Body of pancreas (tissue), 4 donors: ENCODE measurements at regions not wholly inside any gene's neighbourhood (a gene's known extent, or its start where the extent isn't known, plus 50 kb on each side); places are given as distances from the start of the nearest gene placed in this dataset.

ENCODE experiments used
- ATAC-seq: fragments of 150-250 bp; one replicate; pipeline ENCODE4 v1.9.1; 2016
- DNase-seq, 4 donors: peaks; one replicate each; pipeline ENCODE4 v3.0.0-alpha.2; 2019
- H3K27ac ChIP-seq, 4 donors: fragments of 200-600 bp; sonication (generic); 1 replicate in 3 of 4; 2 replicates in 1 of 4; pipeline versions ENCODE4 v1.5.1 to v1.6.1; 2016 to 2019; ENCODE audit warnings: mild to moderate bottlenecking in 1 of 4, mixed read lengths in 1 of 4, moderate library complexity in 1 of 4
- H3K27me3 ChIP-seq, 2 donors: fragments of 200-600 bp; sonication (generic); one replicate each; pipeline ENCODE4 v1.6.0; 2016; ENCODE audit warnings: mild to moderate bottlenecking in 1 of 2
- H3K36me3 ChIP-seq, 2 donors: fragments of 200-600 bp; sonication (generic); replicated peaks in 1 of 2; 2 replicates each; pipeline ENCODE4 v1.5.1; 2016; ENCODE audit warnings: low read depth in 2 of 2; ENCODE audit not compliant: insufficient read depth in 1 of 2
- H3K4me1 ChIP-seq: fragments of 200-600 bp; sonication (generic); one replicate; pipeline ENCODE4 v1.6.0; 2016
- H3K4me3 ChIP-seq, 2 donors: fragments of 200-600 bp; sonication (generic); 1 replicate in 1 of 2; 2 replicates in 1 of 2; pipeline ENCODE4 v1.5.1; 2016 to 2019
- H3K9me3 ChIP-seq, 3 donors: fragments of 200-600 bp; sonication (generic); 1 replicate in 2 of 3; 2 replicates in 1 of 3; pipeline ENCODE4 v1.5.1; 2016
- CTCF ChIP-seq, 7 experiments: fragments of 450-650 bp in 4 of 7; fragments of 200-600 bp in 3 of 7; sonication (generic) in 3 of 7; IDR thresholded peaks; one replicate each; pipeline ENCODE4 v1.5.1; 2016 to 2019; ENCODE audit warnings: antibody characterized with exemption in 7 of 7
- POLR2A ChIP-seq, 3 donors: fragments of 450-650 bp; IDR thresholded peaks; one replicate each; pipeline ENCODE4 v1.6.1; 2016; ENCODE audit warnings: antibody characterized with exemption in 3 of 3, mild to moderate bottlenecking in 2 of 3
- WGBS, 2 donors: methylation state at CpG; one replicate each; pipeline ENCODE4 v1.1.5; 2017; 5-methylcytosine and 5-hydroxymethylcytosine counted together
- intact Hi-C: fragments of 100-400 bp; cut with DNase I; formaldehyde crosslinking; loops from one replicate; pipeline ENCODE4 v1.15.1; 2023

DNA sequence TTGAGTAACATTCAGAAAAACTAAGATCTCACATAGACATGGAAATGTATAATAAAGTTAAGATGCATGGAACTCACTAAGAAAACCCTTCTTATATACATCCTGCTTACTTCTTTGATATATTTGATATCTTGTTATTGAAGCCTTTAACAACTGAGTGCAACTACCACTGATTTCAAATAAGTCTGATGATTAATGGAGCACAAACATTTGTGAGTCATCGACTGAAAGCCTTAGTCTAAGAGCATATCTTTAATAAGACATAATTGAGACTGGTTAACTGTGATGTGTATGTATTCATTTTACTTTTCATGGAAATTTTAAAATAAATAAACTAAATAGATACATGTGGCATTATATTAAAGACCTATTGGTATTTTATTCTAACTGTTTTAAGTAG, 740.5 kb downstream of the EPHA3 start:
- H3K27me3 ChIP-seq = no peaks in the 10 kb centered on the region
- H3K27ac ChIP-seq = no peak overlapping the region
- WGBS, 2 donors = 71 to 79% methylated on average over 1 of the region's 1 CpG
- no peak overlapping the region for H3K4me3 ChIP-seq
- no peaks in the 10 kb centered on the region for H3K4me1 ChIP-seq
- no peak for ATAC-seq
- H3K9me3 ChIP-seq = no peaks in the 10 kb centered on the region
- TF ChIP-seq CTCF (IDR thresholded peaks at IDR 0.05) (no peak), POLR2A (IDR thresholded peaks at IDR 0.05) (no peak)
- no peak for DNase-seq
- no peaks in the 10 kb centered on the region for H3K36me3 ChIP-seq
- intact Hi-C loops = no loop called here

- 8 to 9% methylated on average over 9 of the region's 9 CpGs for WGBS, 2 donors
- intact Hi-C loops = no loop called here
Measured at GRCh38 chr3:89851974-89852621, 744.7 kb downstream of the EPHA3 start.

GRCh38 chr3:89859757-89860156, 752.3 kb downstream of the EPHA3 start:
- intact Hi-C loops = no loop called here
- ATAC-seq (no peak), DNase-seq (no peak)
- 45 to 62% methylated on average over 2 of the region's 2 CpGs for WGBS, 2 donors
- no peak overlapping the region for H3K27ac ChIP-seq
- no peaks in the 10 kb centered on the region for H3K9me3 ChIP-seq
- no peak overlapping the region for H3K4me3 ChIP-seq
- TF ChIP-seq POLR2A (IDR thresholded peaks at IDR 0.05) = no peak
- no peak for TF ChIP-seq CTCF (IDR thresholded peaks at IDR 0.05)
- H3K4me1 ChIP-seq = no peaks in the 10 kb centered on the region
- H3K36me3 ChIP-seq = no peaks in the 10 kb centered on the region
- no peaks in the 10 kb centered on the region for H3K27me3 ChIP-seq

More at GRCh38 chr3:89851974-89852621, 744.7 kb downstream of the EPHA3 start:
- no peak for ATAC-seq
- DNase-seq = peak; percentile 13 to 29 (median 22)
- Histone ChIP-seq H3K4me3 (no peak overlapping the region), H3K27me3 (no peaks in the 10 kb centered on the region), H3K36me3 (no peaks in the 10 kb centered on the region), H3K27ac (no peak overlapping the region), H3K4me1 (no peaks in the 10 kb centered on the region), H3K9me3 (no peaks in the 10 kb centered on the region)
- TF ChIP-seq POLR2A (IDR thresholded peaks at IDR 0.05) (no peak), CTCF (IDR thresholded peaks at IDR 0.05) (peak; percentile 20 to 36 (median 27))

DNA sequence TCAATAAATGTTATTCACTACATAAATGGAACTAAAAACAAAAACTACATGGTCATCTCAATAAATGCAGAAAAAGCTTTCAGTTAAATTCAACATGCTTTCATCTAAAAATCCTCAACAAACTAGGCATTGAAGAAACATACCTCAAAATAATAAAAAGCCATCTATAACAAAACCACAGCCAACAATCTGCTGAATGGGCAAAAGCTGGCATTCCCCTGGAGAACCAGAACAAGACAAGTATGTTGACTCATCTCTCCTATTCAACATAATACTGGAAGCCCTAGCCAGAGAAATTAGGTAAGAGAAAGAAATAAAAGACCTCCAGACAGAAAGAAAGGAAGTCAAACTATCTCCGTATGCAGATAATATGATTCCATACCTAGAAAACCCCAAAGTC, 759.9 kb downstream of the EPHA3 start:
- TF ChIP-seq CTCF (IDR thresholded peaks at IDR 0.05) (no peak), POLR2A (IDR thresholded peaks at IDR 0.05) (no peak)
- Histone ChIP-seq H3K4me3 (no peak overlapping the region), H3K36me3 (no peaks in the 10 kb centered on the region), H3K27me3 (no peaks in the 10 kb centered on the region), H3K9me3 (no peaks in the 10 kb centered on the region), H3K4me1 (no peaks in the 10 kb centered on the region), H3K27ac (no peak overlapping the region)
- WGBS, 2 donors = 45 to 70% methylated on average over 1 of the region's 1 CpG
- no peak for DNase-seq
- ATAC-seq = no peak
- intact Hi-C loops = no loop called here

DNA sequence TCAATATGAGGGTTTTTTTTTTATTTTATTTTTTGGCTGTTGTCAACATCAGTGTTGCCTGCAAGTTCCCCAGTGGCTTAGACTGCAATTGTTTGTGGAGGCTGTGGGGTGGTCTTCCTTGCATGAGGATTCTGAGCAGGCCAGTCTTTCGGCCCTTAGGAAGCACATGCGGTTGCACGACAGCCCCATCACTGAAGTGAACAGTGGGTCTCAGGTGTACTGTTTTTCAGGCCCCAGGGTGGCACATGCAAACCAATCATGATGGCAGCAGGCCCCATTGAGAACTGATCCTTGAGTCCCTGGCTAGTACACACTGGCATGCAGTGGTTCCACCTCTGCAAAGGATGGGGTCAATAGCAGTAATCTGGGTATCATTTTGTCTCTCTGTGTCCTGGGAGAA, 768.7 kb downstream of the EPHA3 start:
- no peaks in the 10 kb centered on the region for H3K27me3 ChIP-seq
- no peaks in the 10 kb centered on the region for H3K4me1 ChIP-seq
- no peak overlapping the region for H3K27ac ChIP-seq
- ATAC-seq = no peak
- intact Hi-C loops = no loop called here
- no peaks in the 10 kb centered on the region for H3K9me3 ChIP-seq
- no peak overlapping the region for H3K4me3 ChIP-seq
- DNase-seq = no peak
- TF ChIP-seq POLR2A (IDR thresholded peaks at IDR 0.05) = no peak
- TF ChIP-seq CTCF (IDR thresholded peaks at IDR 0.05) = no peak
- H3K36me3 ChIP-seq = no peaks in the 10 kb centered on the region
- 74 to 89% methylated on average over 3 of the region's 3 CpGs for WGBS, 2 donors
